K562 (cell line): ENCODE measurements at regions not wholly inside any gene's neighbourhood (a gene's known extent, or its start where the extent isn't known, plus 50 kb on each side); places are given as distances from the start of the nearest gene placed in this dataset.

Experiments
- ATAC-seq: fragments of 200-7000 bp; cut with Tn5 transposase; 3 replicates; pipeline ENCODE4 v1.9.1; 2020; ENCODE audit warnings: moderate library complexity
- BruUV-seq: library from RNA; stranded (reverse); fragments of 400-500 nt; replicated peaks from 2 replicates; lab custom pipeline; 2021; lab: Mats Ljungman, UMichigan
- CTCF ChIA-PET: fragments of 300-600 bp; formaldehyde crosslinking; extraction: SDS; loops from one replicate; lab custom pipeline; 2021; ENCODE audit warnings: low intra/inter-chr PET ratio; lab: Yijun Ruan, JAX
- POLR2A ChIA-PET: fragments of 300-600, 350-650 bp; sonication (Branson Sonifier 250); formaldehyde crosslinking; extraction: SDS; loops from one replicate; lab custom pipeline; 2021; ENCODE audit warnings: antibody characterized with exemption, inconsistent platforms; lab: Yijun Ruan, JAX
- DNase-seq, 4 experiments: peaks; one replicate each; pipeline versions ENCODE4 v3.0.0 to v3.0.0-alpha.2; 2011 to 2018; ENCODE audit warnings: low spot score in 3 of 4, mixed read lengths in 3 of 4; ENCODE audit errors: extremely low read depth in 1 of 4
- FAIRE-seq: peaks from 2 replicates; lab custom pipeline; 2011; peaks lifted over from hg19 to GRCh38; lab: Jason Lieb, UNC
- H2AFZ ChIP-seq: 2 replicates; pipeline ENCODE4 v1.6.0; 2011; ENCODE audit warnings: low read depth, low read length, control low read depth, inconsistent platforms
- H3K27ac ChIP-seq: fragments of 200-600 bp; 3 replicates; pipeline ENCODE4 v1.8.0; 2011; ENCODE audit warnings: low read depth, mild to moderate bottlenecking, control low read depth, inconsistent platforms, low read length, moderate library complexity, mixed read lengths; ENCODE audit errors: extremely low read depth
- H3K27me3 ChIP-seq, 2 experiments: fragments of 300-600 bp in 1 of 2; 2 replicates in 1 of 2; 3 replicates in 1 of 2; pipeline versions ENCODE4 v1.6.0 to v1.8.0; 2011; ENCODE audit warnings: inconsistent platforms in 2 of 2, low read length in 2 of 2, mild to moderate bottlenecking in 1 of 2, mixed read lengths in 1 of 2, moderate library complexity in 1 of 2; ENCODE audit not compliant: control insufficient read depth in 2 of 2, insufficient read depth in 2 of 2
- H3K36me3 ChIP-seq: fragments of 300-600 bp; 3 replicates; pipeline ENCODE4 v1.8.0; 2011; ENCODE audit warnings: mild to moderate bottlenecking, low read length, inconsistent platforms; ENCODE audit not compliant: control insufficient read depth, insufficient read depth
- H3K4me1 ChIP-seq, 2 experiments: fragments of 200-600 bp in 1 of 2; replicated peaks in 1 of 2; 2 replicates in 1 of 2; 3 replicates in 1 of 2; pipeline versions ENCODE4 v1.5.1 to v1.8.0; 2011; ENCODE audit warnings: inconsistent platforms in 2 of 2, low read length in 2 of 2, mild to moderate bottlenecking in 1 of 2, mixed read lengths in 1 of 2, moderate library complexity in 1 of 2; ENCODE audit not compliant: control insufficient read depth in 2 of 2, insufficient read depth in 2 of 2
- H3K4me2 ChIP-seq: 2 replicates; pipeline ENCODE4 v1.6.1; 2011; ENCODE audit warnings: low read length, control low read depth, inconsistent platforms, mixed read lengths; ENCODE audit not compliant: insufficient read depth
- H3K4me3 ChIP-seq: fragments of 200-600 bp; sonication (generic), shearing (Covaris generic); 2 replicates; pipeline ENCODE4 v1.5.1; 2016; ENCODE audit warnings: control low read depth, inconsistent platforms
- H3K79me2 ChIP-seq: fragments of 200-600 bp; 3 replicates; pipeline ENCODE4 v1.8.0; 2011; ENCODE audit warnings: low read length, inconsistent platforms; ENCODE audit not compliant: control insufficient read depth, insufficient read depth
- H3K9ac ChIP-seq, 2 experiments: 2 replicates each; pipeline versions ENCODE4 v1.6.0 to v1.6.1; 2011; ENCODE audit warnings: low read depth in 2 of 2, low read length in 2 of 2, control low read depth in 1 of 2, inconsistent platforms in 1 of 2, mild to moderate bottlenecking in 1 of 2, mixed read lengths in 1 of 2; ENCODE audit not compliant: insufficient read depth in 1 of 2
- H3K9me1 ChIP-seq: one replicate; pipeline ENCODE4 v1.6.0; 2011; ENCODE audit warnings: inconsistent platforms, mild to moderate bottlenecking, low read length, moderate library complexity; ENCODE audit not compliant: control insufficient read depth, insufficient read depth
- H3K9me3 ChIP-seq: replicated peaks from 2 replicates; pipeline ENCODE4 v1.5.1; 2011; ENCODE audit warnings: low read depth, low read length, inconsistent platforms; ENCODE audit not compliant: control insufficient read depth, insufficient read depth
- H4K20me1 ChIP-seq: replicated peaks from 2 replicates; pipeline ENCODE4 v1.6.1; 2011; ENCODE audit warnings: low read length, inconsistent platforms, mixed read lengths; ENCODE audit not compliant: control insufficient read depth, insufficient read depth
- WGBS: fragments of 100-300 bp; shearing (Covaris generic); methylation state at CpG from one replicate; pipeline ENCODE4 v1.1.6; 2016; ENCODE audit warnings: low coverage, mixed read lengths; ENCODE audit not compliant: insufficient coverage; ENCODE audit errors: missing lambda C conversion rate; 5-methylcytosine and 5-hydroxymethylcytosine counted together
- in situ Hi-C: fragments of 300-500 bp; cut with MboI; formaldehyde crosslinking; loops from 4 replicates; pipeline ENCODE4 v1.15.0; 2018; ENCODE audit warnings: inconsistent platforms, mixed read lengths
- intact Hi-C: fragments of 100-400 bp; cut with micrococcal nuclease; formaldehyde crosslinking; loops from 2 replicates; pipeline ENCODE4 v1.14.2; 2022
- TF ChIP-seq, protein P1 (sequence below): fragments of 200-800 bp; sonication (Bioruptor generic); IDR thresholded peaks from 2 replicates; pipeline ENCODE4 v1.6.1; 2016; ENCODE audit warnings: missing genetic modification characterization, missing compliant biosample characterization
- TF ChIP-seq, protein P2 (sequence below): sonication (generic); formaldehyde crosslinking; IDR thresholded peaks from 2 replicates; pipeline ENCODE4 v1.8.1; 2023; ENCODE audit warnings: mild to moderate bottlenecking, missing genetic modification reagents

DNA sequence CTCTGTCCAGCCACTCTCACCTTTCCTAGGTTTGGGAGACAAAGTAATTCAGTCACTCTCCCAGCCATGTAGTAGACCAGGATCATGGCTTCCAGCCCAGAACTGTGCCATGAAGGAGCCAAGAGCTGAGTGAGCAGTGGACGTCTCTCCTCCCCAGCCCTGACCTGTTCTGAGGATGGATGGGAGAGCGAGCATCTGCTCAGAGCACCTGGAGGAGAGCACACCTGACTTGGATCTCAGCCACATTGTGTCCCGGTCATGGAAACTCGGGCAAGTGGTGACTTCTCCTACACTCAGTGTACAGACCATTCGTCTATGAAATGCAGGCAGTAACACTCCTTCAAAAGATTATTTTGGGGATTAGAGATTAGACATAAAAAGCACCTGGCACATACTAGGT is 299.7 kb downstream of the TNS1 start:
- in situ Hi-C loops, result loop anchor here (25.0 kb wide), 1 partner anchor 1016 kb away; the partner anchor contains the start of gene IGFBP5

More for the DNA sequence above, 299.7 kb downstream of the TNS1 start:
- no peaks in the 10 kb centered on the region for H3K4me1 ChIP-seq
- no peak overlapping the region for H3K4me2 ChIP-seq
- DNase-seq (no peak), FAIRE-seq (no peak), ATAC-seq (no peak)
- H3K4me3 ChIP-seq, result no peak overlapping the region
- TF ChIP-seq, protein P1, sequence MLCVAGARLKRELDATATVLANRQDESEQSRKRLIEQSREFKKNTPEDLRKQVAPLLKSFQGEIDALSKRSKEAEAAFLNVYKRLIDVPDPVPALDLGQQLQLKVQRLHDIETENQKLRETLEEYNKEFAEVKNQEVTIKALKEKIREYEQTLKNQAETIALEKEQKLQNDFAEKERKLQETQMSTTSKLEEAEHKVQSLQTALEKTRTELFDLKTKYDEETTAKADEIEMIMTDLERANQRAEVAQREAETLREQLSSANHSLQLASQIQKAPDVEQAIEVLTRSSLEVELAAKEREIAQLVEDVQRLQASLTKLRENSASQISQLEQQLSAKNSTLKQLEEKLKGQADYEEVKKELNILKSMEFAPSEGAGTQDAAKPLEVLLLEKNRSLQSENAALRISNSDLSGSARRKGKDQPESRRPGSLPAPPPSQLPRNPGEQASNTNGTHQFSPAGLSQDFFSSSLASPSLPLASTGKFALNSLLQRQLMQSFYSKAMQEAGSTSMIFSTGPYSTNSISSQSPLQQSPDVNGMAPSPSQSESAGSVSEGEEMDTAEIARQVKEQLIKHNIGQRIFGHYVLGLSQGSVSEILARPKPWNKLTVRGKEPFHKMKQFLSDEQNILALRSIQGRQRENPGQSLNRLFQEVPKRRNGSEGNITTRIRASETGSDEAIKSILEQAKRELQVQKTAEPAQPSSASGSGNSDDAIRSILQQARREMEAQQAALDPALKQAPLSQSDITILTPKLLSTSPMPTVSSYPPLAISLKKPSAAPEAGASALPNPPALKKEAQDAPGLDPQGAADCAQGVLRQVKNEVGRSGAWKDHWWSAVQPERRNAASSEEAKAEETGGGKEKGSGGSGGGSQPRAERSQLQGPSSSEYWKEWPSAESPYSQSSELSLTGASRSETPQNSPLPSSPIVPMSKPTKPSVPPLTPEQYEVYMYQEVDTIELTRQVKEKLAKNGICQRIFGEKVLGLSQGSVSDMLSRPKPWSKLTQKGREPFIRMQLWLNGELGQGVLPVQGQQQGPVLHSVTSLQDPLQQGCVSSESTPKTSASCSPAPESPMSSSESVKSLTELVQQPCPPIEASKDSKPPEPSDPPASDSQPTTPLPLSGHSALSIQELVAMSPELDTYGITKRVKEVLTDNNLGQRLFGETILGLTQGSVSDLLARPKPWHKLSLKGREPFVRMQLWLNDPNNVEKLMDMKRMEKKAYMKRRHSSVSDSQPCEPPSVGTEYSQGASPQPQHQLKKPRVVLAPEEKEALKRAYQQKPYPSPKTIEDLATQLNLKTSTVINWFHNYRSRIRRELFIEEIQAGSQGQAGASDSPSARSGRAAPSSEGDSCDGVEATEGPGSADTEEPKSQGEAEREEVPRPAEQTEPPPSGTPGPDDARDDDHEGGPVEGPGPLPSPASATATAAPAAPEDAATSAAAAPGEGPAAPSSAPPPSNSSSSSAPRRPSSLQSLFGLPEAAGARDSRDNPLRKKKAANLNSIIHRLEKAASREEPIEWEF (CRISPR knock-in tag), result no peak
- TF ChIP-seq, protein P2, sequence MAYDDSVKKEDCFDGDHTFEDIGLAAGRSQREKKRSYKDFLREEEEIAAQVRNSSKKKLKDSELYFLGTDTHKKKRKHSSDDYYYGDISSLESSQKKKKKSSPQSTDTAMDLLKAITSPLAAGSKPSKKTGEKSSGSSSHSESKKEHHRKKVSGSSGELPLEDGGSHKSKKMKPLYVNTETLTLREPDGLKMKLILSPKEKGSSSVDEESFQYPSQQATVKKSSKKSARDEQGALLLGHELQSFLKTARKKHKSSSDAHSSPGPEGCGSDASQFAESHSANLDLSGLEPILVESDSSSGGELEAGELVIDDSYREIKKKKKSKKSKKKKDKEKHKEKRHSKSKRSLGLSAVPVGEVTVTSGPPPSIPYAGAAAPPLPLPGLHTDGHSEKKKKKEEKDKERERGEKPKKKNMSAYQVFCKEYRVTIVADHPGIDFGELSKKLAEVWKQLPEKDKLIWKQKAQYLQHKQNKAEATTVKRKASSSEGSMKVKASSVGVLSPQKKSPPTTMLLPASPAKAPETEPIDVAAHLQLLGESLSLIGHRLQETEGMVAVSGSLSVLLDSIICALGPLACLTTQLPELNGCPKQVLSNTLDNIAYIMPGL (CRISPR knock-in tag), result no peak
- WGBS, result 3% methylated on average over 5 of the region's 5 CpGs
- no peak overlapping the region for H2AFZ ChIP-seq
- intact Hi-C loops, result no loop called here
- ChIA-PET CTCF (no interaction called here), POLR2A (no interaction called here)
- no peaks in the 10 kb centered on the region for H3K27me3 ChIP-seq
- no peaks in the 10 kb centered on the region for H4K20me1 ChIP-seq
- no TSS peak for BruUV-seq
- no peaks in the 10 kb centered on the region for H3K9me1 ChIP-seq
- no peaks in the 10 kb centered on the region for H3K9me3 ChIP-seq
- H3K36me3 ChIP-seq, result no peaks in the 10 kb centered on the region
- no peaks in the 10 kb centered on the region for H3K79me2 ChIP-seq
- no peak overlapping the region for H3K27ac ChIP-seq
- no peak overlapping the region for H3K9ac ChIP-seq
